ENCODE measurements at regions not wholly inside any gene's neighbourhood (a gene's known extent, or its start where the extent isn't known, plus 50 kb on each side); places are given as distances from the start of the nearest gene placed in this dataset.
"Not testable (repeated sequence)": the region's sequence is repeated elsewhere in the genome, so short reads cannot be mapped to it uniquely, and the experiment has no call there.

DNA sequence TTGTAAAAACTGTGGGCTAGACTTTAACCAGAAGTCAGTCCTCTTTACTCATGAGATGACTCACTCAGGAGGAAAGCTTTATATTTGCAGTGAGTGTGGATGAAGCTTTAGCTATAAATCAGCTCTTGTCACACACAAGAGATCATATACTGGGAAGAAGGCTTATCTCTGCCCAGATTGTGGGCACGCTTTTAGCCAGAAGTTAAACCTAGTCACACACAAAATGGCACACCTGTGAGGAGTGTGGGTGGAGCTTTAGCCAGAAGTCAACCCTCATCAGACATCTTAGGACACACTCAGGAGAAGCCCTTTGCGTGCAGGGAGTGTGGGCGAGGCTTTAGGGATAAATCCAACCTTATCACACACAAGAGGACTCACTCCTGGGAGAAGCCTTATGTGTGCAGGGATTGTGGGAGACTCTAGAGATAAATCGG is 706.9 kb upstream of the LUZP2 start:
- no peak overlapping the region for H4K91ac ChIP-seq (ENCODE audit: low read depth, low read length, poor library complexity)
- H2BK12ac ChIP-seq (ENCODE audit: low read length): no peak overlapping the region
- no peak overlapping the region for H3K14ac ChIP-seq (ENCODE audit: low read length)
- WGBS, 2 donors (ENCODE audit: extremely low coverage in 2 of 2, insufficient read length in 2 of 2, insufficient replicate concordance in 1 of 2): no CpG with 5 or more reads among the region's 4 CpGs
- no peak for DNase-seq (ENCODE audit: low spot score)
- H3K27me3 ChIP-seq (ENCODE audit: control insufficient read depth in 3 of 3, insufficient read depth in 3 of 3, low read depth in 1 of 3, low read length in 3 of 3): no peaks in the 10 kb centered on the region
- no peak overlapping the region for H3K18ac ChIP-seq (ENCODE audit: low read length)
- no peak overlapping the region for H2BK120ac ChIP-seq (ENCODE audit: low read depth, low read length)
- H4K8ac ChIP-seq (ENCODE audit: low read depth, low read length): no peak overlapping the region
- no peak overlapping the region for H3K4me3 ChIP-seq (ENCODE audit: low read length in 2 of 2)
- no peak overlapping the region for H3K27ac ChIP-seq (replicated peaks; ENCODE audit: low read length)
- H3K79me1 ChIP-seq (ENCODE audit: low read depth, low read length): no peaks in the 10 kb centered on the region
- no peaks in the 10 kb centered on the region for H3K36me3 ChIP-seq (replicated peaks in 1 of 2; ENCODE audit: control insufficient read depth in 2 of 2, insufficient read depth in 2 of 2, low read length in 2 of 2)
- peak overlapping the region; percentile 30 for H2AFZ ChIP-seq (ENCODE audit: low read length)
- H3K4ac ChIP-seq (ENCODE audit: low read length): no peak overlapping the region
- H2BK5ac ChIP-seq (ENCODE audit: low read length): no peak overlapping the region
- no peaks in the 10 kb centered on the region for H3K9me3 ChIP-seq (replicated peaks in 1 of 2; ENCODE audit: control insufficient read depth in 2 of 2, insufficient read depth in 1 of 2, low read depth in 1 of 2, low read length in 2 of 2)
- H3K23ac ChIP-seq (ENCODE audit: low read depth, low read length, poor library complexity): no peak overlapping the region
- no peak overlapping the region for H2BK15ac ChIP-seq (ENCODE audit: low read length)
- H3K9ac ChIP-seq (ENCODE audit: low read depth, low read length, poor library complexity): no peak overlapping the region
- H3K4me2 ChIP-seq (ENCODE audit: insufficient read depth, low read length, poor library complexity, severe bottlenecking): no peak overlapping the region
- no peak overlapping the region for H2AK5ac ChIP-seq (ENCODE audit: low read depth, low read length)
- peaks cover 0 to 3% of the 10 kb centered on the region in 2 donors for H3K4me1 ChIP-seq (ENCODE audit: control insufficient read depth in 2 of 2, insufficient read depth in 1 of 2, low read depth in 1 of 2, low read length in 2 of 2)

DNA sequence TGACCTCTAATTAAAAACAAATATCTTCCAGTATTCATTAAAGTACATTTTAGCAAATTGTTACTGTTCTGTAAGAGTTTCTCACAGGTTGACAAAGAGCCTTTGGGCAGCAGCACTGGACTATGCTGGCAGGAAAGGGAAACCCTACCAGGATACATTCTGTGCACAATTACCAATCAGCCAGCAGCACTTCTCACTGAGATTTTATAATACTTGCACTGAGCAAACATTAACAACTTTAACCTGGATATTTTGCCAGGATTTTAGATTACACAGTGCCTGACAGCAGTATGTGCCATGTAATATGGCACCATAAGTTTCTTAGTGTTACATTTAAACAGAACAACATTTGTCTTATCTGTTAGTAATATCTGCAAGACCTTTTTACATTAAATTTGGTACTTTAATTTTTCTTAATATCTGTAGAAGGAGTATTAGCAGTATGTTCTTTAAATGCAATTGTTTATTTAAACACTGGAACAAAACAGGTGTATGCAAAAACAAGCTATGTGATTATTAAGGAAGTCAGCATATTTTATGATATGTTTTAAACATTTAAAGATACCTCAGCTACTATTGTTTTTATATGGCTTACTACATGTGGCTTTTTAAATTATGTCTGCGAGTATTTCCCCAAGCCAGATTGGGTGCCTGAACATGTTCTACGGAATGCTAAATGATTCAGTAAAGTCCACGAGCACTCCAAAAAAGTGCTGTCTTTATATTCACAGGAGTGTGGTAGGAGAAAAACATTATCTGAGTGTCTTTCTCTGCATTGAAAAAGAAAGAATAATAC is 699.0 kb upstream of the LUZP2 start:
- no peak overlapping the region for H2BK12ac ChIP-seq (ENCODE audit: low read length)
- H3K36me3 ChIP-seq (replicated peaks in 1 of 2; ENCODE audit: control insufficient read depth in 2 of 2, insufficient read depth in 2 of 2, low read length in 2 of 2): no peaks in the 10 kb centered on the region
- H3K4me3 ChIP-seq (ENCODE audit: low read length in 2 of 2): no peak overlapping the region
- no peaks in the 10 kb centered on the region for H3K27me3 ChIP-seq (ENCODE audit: control insufficient read depth in 3 of 3, insufficient read depth in 3 of 3, low read depth in 1 of 3, low read length in 3 of 3)
- H3K18ac ChIP-seq (ENCODE audit: low read length): no peak overlapping the region
- H4K91ac ChIP-seq (ENCODE audit: low read depth, low read length, poor library complexity): no peak overlapping the region
- H3K23ac ChIP-seq (ENCODE audit: low read depth, low read length, poor library complexity): no peak overlapping the region
- H3K4ac ChIP-seq (ENCODE audit: low read length): no peak overlapping the region
- no peak overlapping the region for H2AFZ ChIP-seq (ENCODE audit: low read length)
- H3K79me1 ChIP-seq (ENCODE audit: low read depth, low read length): no peaks in the 10 kb centered on the region
- H3K27ac ChIP-seq (replicated peaks; ENCODE audit: low read length): no peak overlapping the region
- H2BK120ac ChIP-seq (ENCODE audit: low read depth, low read length): no peak overlapping the region
- H3K9me3 ChIP-seq (replicated peaks in 1 of 2; ENCODE audit: control insufficient read depth in 2 of 2, insufficient read depth in 1 of 2, low read depth in 1 of 2, low read length in 2 of 2): no peaks in the 10 kb centered on the region
- H3K14ac ChIP-seq (ENCODE audit: low read length): no peak overlapping the region
- no peak overlapping the region for H2BK15ac ChIP-seq (ENCODE audit: low read length)
- H3K4me2 ChIP-seq (ENCODE audit: insufficient read depth, low read length, poor library complexity, severe bottlenecking): no peak overlapping the region
- H3K9ac ChIP-seq (ENCODE audit: low read depth, low read length, poor library complexity): no peak overlapping the region
- H2BK5ac ChIP-seq (ENCODE audit: low read length): no peak overlapping the region
- no peaks in the 10 kb centered on the region for H3K4me1 ChIP-seq (ENCODE audit: control insufficient read depth in 2 of 2, insufficient read depth in 1 of 2, low read depth in 1 of 2, low read length in 2 of 2)
- DNase-seq (ENCODE audit: low spot score): no peak
- H2AK5ac ChIP-seq (ENCODE audit: low read depth, low read length): no peak overlapping the region
- WGBS, 2 donors (ENCODE audit: extremely low coverage in 2 of 2, insufficient read length in 2 of 2, insufficient replicate concordance in 1 of 2): no CpG with 5 or more reads among the region's 3 CpGs
- no peak overlapping the region for H4K8ac ChIP-seq (ENCODE audit: low read depth, low read length)

DNA sequence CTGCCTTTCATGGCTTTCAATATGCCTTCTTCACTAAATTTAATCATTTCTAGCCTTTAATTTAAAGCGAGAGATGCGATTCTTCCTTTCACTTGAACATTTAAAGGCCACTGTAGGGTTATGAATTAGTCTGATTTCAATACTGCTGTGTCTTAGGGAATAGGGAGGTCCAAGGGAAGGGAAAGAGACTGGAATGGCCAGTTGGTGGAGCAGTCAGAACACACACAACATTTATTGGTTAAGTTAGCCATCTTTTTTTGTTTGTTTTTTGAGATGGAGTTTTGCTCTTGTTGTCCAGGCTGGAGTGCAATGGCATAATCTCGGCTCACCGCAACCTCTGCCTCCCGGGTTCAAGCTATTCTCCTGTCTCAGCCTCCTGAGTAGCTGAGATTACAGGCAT is 662.5 kb upstream of the LUZP2 start:
- H3K14ac ChIP-seq (ENCODE audit: low read length); H3K4me3 ChIP-seq (ENCODE audit: low read length in 2 of 2); H3K9me3 ChIP-seq (replicated peaks in 1 of 2; ENCODE audit: control insufficient read depth in 2 of 2, insufficient read depth in 1 of 2, low read depth in 1 of 2, low read length in 2 of 2); H3K18ac ChIP-seq (ENCODE audit: low read length); H4K91ac ChIP-seq (ENCODE audit: low read depth, low read length, poor library complexity); H3K23ac ChIP-seq (ENCODE audit: low read depth, low read length, poor library complexity); H2BK12ac ChIP-seq (ENCODE audit: low read length); H3K79me1 ChIP-seq (ENCODE audit: low read depth, low read length); H2BK5ac ChIP-seq (ENCODE audit: low read length); H3K4ac ChIP-seq (ENCODE audit: low read length); H3K27ac ChIP-seq (replicated peaks; ENCODE audit: low read length); H3K36me3 ChIP-seq (replicated peaks in 1 of 2; ENCODE audit: control insufficient read depth in 2 of 2, insufficient read depth in 2 of 2, low read length in 2 of 2); H2AFZ ChIP-seq (ENCODE audit: low read length); H4K8ac ChIP-seq (ENCODE audit: low read depth, low read length); H3K27me3 ChIP-seq (ENCODE audit: control insufficient read depth in 3 of 3, insufficient read depth in 3 of 3, low read depth in 1 of 3, low read length in 3 of 3); H3K4me1 ChIP-seq (ENCODE audit: control insufficient read depth in 2 of 2, insufficient read depth in 1 of 2, low read depth in 1 of 2, low read length in 2 of 2); H3K9ac ChIP-seq (ENCODE audit: low read depth, low read length, poor library complexity); DNase-seq (ENCODE audit: low spot score); H2BK15ac ChIP-seq (ENCODE audit: low read length); H2BK120ac ChIP-seq (ENCODE audit: low read depth, low read length); H3K4me2 ChIP-seq (ENCODE audit: insufficient read depth, low read length, poor library complexity, severe bottlenecking); H2AK5ac ChIP-seq (ENCODE audit: low read depth, low read length): not testable (repeated sequence)
- no CpG with 5 or more reads among the region's 5 CpGs for WGBS, 2 donors (ENCODE audit: extremely low coverage in 2 of 2, insufficient read length in 2 of 2, insufficient replicate concordance in 1 of 2)

DNA sequence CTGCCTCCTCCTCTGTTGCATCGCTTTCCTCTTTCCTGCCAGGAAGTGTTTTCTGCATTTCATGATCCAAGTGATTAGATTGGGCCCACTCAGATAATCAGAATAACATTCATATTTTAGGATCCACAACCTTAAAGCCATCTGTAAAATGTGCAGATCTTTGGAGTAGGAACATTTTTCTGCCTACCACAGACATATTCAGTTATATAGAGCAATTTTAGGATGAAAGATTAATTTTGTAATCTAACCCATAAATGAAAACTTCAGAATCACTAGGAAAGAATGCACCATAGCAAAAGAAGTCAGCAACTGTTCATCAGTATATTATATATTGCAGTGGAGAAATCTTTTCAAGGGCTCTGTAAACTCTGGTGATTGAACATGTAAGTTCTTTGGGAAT is 659.9 kb upstream of the LUZP2 start:
- no peak overlapping the region for H2AK5ac ChIP-seq (ENCODE audit: low read depth, low read length)
- H3K4me2 ChIP-seq (ENCODE audit: insufficient read depth, low read length, poor library complexity, severe bottlenecking): no peak overlapping the region
- H3K27me3 ChIP-seq (ENCODE audit: control insufficient read depth in 3 of 3, insufficient read depth in 3 of 3, low read depth in 1 of 3, low read length in 3 of 3): no peaks in the 10 kb centered on the region
- H3K4me1 ChIP-seq (ENCODE audit: control insufficient read depth in 2 of 2, insufficient read depth in 1 of 2, low read depth in 1 of 2, low read length in 2 of 2): no peaks in the 10 kb centered on the region
- H4K8ac ChIP-seq (ENCODE audit: low read depth, low read length): no peak overlapping the region
- H3K9ac ChIP-seq (ENCODE audit: low read depth, low read length, poor library complexity): no peak overlapping the region
- no peak for DNase-seq (ENCODE audit: low spot score)
- no peak overlapping the region for H3K4ac ChIP-seq (ENCODE audit: low read length)
- no peaks in the 10 kb centered on the region for H3K9me3 ChIP-seq (replicated peaks in 1 of 2; ENCODE audit: control insufficient read depth in 2 of 2, insufficient read depth in 1 of 2, low read depth in 1 of 2, low read length in 2 of 2)
- no peaks in the 10 kb centered on the region for H3K79me1 ChIP-seq (ENCODE audit: low read depth, low read length)
- H2BK12ac ChIP-seq (ENCODE audit: low read length): no peak overlapping the region
- no peak overlapping the region for H4K91ac ChIP-seq (ENCODE audit: low read depth, low read length, poor library complexity)
- peak overlapping the region; percentile 4 for H2AFZ ChIP-seq (ENCODE audit: low read length)
- no peak overlapping the region for H3K27ac ChIP-seq (replicated peaks; ENCODE audit: low read length)
- no peak overlapping the region for H2BK120ac ChIP-seq (ENCODE audit: low read depth, low read length)
- H3K14ac ChIP-seq (ENCODE audit: low read length): no peak overlapping the region
- no peaks in the 10 kb centered on the region for H3K36me3 ChIP-seq (replicated peaks in 1 of 2; ENCODE audit: control insufficient read depth in 2 of 2, insufficient read depth in 2 of 2, low read length in 2 of 2)
- no CpG with 5 or more reads among the region's 1 CpG for WGBS, 2 donors (ENCODE audit: extremely low coverage in 2 of 2, insufficient read length in 2 of 2, insufficient replicate concordance in 1 of 2)
- H3K23ac ChIP-seq (ENCODE audit: low read depth, low read length, poor library complexity): no peak overlapping the region
- no peak overlapping the region for H3K18ac ChIP-seq (ENCODE audit: low read length)
- no peak overlapping the region for H2BK5ac ChIP-seq (ENCODE audit: low read length)
- H3K4me3 ChIP-seq (ENCODE audit: low read length in 2 of 2): no peak overlapping the region
- H2BK15ac ChIP-seq (ENCODE audit: low read length): no peak overlapping the region
